Limb (tissue), 2 donors: ENCODE measurements at regions not wholly inside any gene's neighbourhood (a gene's known extent, or its start where the extent isn't known, plus 50 kb on each side); places are given as distances from the start of the nearest gene placed in this dataset.
"Not testable (repeated sequence)": the region's sequence is repeated elsewhere in the genome, so short reads cannot be mapped to it uniquely, and the experiment has no call there.

ENCODE experiments used
- DNase-seq, 2 donors: peaks; one replicate each; pipeline ENCODE4 v3.0.0-alpha.2; 2016; ENCODE audit errors: extremely low spot score in 2 of 2

DNA sequence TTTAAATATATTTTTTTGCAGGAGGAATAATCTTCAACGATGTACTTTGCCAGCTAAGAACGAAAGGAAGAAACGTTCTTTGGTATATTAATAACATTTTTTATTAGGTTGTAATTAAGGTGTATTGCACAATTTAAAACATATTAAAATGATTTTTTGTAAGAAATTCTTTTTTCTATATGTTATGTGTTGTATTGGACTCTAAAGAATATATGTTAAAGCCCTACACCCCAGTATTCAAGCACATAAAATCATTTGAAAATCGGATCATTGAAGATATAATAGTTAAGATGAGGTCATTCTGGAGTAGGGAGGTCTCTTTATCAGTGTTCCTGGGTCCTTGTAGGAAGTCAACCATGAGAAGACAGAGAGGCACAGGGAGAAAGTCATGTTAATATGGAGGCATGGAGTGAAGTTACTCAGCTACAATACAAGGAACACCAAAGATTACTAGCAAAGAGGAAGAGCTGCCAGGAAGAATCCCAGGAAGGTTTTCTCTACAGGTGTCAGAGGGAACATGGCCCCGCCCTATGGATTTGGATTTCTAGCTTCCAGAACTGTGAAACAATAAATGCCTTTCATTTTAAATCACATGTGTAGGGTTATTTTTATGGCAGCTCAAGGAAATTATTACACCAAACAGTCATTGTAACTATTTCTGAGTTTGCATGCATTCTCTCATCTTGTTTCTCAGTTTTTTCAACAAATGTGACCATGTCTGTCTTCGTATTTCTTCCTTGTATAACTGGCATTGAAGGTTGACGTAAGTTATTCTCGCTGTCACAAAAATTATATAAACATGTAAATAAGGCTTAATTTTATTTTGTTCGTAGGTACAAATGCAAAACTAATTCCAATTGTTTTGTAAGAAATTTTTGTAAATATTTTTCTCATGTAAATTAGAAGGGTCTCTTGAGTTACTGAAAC, 75.4 kb upstream of the VPREB1 start:
- DNase-seq = no peak

DNA sequence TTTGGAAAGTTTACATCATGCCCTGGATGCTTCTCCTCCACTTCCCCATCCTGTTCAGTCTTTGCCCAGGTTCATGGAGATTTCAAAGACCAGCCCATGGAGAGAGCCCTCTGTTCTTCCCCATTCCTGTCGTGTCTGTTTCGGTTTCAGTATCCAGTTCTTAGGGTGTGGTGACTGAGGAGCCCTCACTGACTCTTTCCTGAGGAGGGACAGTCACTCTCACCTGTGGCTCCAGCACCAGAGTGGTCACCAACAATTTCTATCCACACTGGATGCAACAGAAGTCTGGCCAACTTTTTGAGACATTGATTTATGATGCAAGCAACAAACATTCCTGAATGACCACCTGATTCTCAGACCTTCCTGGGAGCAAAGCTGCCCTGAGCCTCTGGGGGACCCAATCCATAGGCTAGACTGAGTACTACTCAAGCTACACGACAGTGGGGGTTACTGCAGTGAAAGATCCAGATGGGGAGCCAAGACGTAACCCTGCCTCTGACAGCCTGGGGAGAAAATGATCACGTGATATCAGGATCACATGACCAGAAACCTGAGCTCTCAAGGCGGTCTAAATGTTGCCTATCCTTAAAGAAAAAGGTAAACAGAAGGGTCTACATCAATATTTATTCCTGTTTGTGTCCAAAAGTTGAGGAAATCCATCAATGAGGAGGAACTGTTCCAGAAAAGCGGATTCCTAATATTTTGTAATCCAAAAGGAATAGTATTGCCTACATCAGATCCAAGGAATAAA, 76.2 kb upstream of the VPREB1 start:
- no peak for DNase-seq

DNA sequence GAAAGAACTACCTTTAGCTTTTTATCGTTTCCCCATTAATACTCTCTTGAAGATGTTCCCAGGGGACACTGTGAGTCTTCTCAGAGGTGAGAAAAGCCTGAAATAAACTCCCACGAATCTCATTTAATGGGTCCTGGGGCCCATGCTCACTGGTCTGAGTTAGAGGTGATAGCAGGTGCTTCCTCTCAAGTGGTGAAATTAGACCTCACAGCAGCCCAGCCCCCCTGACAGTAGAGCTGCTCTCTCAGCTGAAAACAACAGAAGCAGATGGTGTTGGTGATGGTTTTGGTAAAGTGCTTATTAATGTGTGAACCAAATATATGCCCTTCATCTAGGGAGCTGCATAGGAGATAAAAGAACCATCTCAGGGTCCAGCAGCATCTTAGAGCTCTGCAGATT, 76.8 kb upstream of the VPREB1 start:
- DNase-seq = no peak

DNA sequence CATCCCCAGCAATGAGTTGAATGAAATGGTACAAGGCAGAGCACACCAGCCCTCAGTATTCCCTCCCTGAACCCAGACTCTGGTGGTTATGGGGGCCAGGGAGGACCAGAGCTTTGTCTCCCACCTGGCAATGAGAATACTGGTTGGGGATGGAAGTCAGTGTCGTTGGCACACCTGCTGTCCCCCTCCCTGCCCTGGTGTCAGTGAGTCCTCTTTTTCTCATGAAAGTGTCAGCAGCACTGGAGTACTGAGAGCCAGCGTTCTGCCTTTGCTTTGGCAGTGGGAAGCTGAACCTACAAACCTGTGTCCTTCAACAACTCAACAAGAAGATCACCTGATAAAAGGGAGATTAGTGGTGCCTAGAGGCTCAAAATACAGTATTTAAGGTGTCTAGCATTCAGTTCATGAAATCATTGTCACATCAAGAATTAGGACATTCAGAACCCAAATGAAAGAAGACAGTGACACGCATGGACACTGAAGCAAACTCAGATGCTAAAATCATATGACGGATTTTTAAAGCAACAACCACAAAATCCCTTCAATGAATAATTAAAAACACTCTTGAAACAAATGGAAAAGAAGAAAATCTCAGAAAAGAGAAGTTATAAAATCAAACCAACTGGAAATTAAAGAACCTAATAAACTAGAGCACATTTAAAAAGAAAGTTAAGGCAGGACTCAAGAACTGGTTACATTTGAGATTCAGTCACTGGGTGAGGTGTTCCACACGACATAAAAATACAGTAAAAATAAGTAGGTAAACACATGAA, 77.5 kb upstream of the VPREB1 start:
- DNase-seq = no peak

DNA sequence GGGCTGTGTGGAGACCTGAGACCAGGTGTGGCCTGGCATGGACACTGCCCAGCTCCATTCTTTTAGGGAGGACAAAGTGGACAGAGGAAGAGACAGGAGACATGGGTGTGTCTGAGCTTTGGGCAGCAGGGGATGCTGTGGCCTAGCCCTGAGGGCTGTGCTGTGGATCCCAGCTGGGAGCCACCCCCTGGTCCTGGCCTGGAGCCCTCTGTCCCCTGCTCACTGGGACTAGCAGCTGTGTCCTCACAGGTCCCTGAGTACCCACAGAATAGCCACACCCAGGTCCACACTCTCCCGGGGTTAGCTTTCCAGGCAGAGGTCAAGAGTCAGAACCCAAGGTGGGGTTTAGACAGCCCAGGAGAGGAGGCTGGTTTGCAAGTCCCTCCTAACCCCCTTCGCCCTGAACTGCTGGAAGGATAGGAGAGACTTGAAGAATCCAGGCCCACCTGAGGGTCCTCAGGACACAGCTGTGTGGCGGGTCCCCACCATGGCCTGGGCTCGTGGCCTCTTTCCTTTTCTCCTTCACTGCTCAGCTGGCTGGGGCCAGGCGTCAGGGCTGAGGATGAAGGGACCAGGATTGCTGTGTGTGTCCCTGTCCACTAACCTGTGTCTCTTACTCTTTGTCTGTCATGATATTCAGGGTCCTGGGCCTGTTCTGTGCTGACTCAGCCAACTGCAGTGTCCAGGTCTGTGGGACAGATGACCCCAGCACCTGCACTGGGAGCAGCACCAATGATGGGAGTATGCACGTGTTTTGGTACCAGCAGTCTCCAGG, 78.5 kb upstream of the VPREB1 start:
- DNase-seq = no peak

- no peak for DNase-seq
Observed at GRCh38 chr22:22164541-22165272, 79.9 kb upstream of the VPREB1 start.

DNA sequence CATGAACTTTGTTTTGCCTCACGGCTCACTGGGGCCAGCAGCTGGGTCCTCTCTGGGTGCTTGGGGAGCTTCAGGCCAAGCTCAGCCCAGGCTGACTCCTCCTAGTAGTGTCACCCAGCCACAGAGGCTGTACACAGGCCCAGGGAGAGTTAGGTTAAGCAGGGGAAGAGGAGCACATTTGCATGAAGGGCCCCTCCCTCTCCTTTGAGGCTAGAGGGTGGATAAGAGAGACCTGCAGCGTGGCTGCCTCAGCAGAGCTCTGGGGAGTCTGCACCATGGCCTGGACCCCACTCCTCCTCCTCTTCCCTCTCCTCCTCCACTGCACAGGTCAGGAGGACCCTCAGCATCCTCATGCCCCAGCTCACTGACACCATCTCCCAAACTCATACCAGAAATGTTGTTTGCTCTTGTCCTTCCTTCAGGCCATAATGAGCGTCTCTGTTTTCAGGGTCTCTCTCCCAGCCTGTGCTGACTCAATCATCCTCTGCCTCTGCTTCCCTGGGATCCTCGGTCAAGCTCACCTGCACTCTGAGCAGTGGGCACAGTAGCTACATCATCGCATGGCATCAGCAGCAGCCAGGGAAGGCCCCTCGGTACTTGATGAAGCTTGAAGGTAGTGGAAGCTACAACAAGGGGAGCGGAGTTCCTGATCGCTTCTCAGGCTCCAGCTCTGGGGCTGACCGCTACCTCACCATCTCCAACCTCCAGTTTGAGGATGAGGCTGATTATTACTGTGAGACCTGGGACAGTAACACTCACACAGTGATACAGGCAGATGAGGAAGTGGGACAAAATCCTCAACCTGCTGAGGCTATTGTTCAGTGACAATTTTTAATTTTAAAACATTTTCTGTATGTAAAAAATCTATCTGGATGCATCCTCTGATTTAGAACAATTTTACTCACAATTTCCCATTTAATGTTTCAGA, 82.4 kb upstream of the VPREB1 start:
- DNase-seq = no peak

DNA sequence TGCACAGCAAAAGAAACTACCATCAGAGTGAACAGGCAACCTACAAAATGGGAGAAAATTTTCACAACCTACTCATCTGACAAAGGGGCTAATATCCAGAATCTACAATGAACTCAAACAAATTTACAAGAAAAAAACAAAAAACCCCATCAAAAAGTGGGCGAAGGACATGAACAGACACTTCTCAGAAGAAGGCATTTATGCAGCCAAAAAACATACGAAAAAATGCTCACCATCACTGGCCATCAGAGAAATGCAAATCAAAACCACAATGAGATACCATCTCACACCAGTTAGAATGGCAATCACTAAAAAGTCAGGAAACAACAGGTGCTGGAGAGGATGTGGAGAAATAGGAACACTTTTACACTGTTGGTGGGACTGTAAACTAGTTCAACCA, 83.8 kb upstream of the VPREB1 start:
- DNase-seq = not testable (repeated sequence)

- DNase-seq = no peak
Observed at GRCh38 chr22:22159384-22159783, 85.2 kb upstream of the VPREB1 start.

DNA sequence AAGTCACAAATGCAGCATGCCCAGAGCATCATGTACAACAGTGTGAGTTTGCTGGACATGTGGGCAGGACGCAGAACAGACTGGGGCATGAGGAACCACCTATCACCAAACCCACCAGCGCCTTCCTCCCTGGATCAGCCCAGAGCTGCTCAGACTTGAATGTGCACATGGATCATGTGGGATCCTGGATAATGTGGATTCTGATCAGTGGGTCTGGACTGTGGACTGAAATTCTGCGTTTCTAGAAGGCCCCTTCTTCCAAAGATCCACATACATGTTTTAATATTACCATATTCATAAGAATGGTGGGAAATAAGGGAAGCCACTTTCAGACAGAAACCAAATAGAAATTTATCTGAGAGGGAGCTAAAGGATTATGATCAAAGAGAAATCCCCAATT, 85.6 kb upstream of the VPREB1 start:
- no peak for DNase-seq

DNA sequence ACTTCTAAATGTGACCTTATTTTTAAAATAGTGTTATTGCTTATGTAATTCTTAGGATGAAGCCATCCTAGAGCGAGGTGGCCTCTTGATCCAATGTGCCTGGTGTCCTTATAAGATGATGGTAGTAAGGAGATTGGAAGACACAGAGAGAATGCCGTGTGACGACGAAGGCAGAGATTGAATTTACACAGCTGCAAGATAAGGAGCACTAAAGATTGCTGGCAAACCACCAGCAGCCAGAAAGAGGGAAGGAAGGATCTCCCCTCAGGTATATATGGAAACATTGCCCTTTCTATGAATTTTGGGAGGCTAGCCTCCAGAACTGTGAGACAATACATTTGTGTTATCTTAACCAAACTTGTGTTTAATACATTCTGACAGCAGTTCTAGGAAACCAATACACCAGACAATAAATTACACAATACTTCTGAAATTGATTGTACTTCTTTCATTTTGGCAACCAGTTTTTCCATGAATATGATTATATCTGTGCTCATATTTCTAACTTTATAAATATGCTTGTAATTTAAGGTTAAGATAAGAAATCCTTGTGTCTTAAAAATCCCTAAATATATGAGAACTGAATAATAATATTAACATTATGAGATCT, 86.3 kb upstream of the VPREB1 start:
- no peak for DNase-seq

DNA sequence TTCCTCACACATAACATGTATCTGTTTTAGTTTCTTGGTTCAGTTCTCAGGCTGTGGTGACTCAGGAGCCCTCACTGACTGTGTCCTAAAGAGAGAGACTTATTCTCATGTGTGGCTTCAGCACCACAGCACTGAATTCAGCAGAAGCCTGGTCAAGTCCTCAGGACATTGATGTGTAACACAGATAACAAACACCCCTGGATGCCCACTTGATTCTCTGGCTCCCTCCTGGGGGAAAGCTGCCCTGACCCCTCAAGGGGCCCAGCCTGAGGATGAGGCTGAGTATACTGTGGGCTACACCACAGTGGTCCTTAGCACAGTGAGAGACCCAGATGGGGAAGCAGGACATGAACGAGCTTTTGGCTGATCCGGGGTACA, 87.2 kb upstream of the VPREB1 start:
- DNase-seq = no peak

- peak in 1 of 2 donors; percentile 33 for DNase-seq
Observed at GRCh38 chr22:22156716-22157347, 87.8 kb upstream of the VPREB1 start.

- DNase-seq = no peak
Observed at GRCh38 chr22:22156348-22156715, 88.3 kb upstream of the VPREB1 start.

DNA sequence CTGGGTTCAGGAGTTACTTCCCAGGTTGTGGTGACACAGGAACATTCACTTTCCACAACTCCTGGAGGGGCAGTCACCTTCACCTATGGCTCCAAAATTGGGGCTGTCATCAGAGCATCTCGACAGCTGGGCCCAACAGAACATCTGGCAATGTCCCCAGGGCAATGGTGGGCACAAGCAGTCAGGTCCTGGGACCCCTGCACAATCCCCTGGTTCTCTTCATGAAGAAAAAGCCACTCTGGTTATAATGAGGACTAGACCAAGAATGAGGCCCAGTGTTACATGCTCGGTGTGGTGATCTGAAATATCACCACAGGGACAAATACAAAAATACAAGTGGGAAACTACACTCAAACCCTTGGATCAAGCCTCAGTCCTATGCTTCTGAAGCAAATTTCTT, 89.0 kb upstream of the VPREB1 start:
- no peak for DNase-seq

DNA sequence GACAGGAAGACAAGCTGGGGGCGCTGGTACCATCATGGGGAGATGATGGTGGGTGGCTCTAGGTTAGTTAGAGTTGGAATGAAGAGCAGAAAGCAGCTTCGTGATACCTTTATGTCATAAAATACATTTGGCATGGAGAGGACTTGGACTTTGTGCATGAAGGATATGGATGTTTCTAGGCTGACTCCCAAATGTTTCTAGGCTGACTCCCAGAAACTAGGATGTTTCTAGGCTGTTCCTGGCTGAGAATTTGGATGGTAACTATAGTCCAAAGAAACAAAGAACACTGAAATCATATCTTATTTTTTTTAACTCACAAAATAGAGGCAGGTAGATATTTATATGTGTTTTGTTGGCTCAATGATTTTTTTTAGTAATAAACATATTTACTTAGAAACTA, 89.4 kb upstream of the VPREB1 start:
- no peak for DNase-seq

- DNase-seq = no peak
Observed at GRCh38 chr22:22154040-22154439, 90.5 kb upstream of the VPREB1 start.

- no peak for DNase-seq
Observed at GRCh38 chr22:22151308-22151707, 93.3 kb upstream of the VPREB1 start.

DNA sequence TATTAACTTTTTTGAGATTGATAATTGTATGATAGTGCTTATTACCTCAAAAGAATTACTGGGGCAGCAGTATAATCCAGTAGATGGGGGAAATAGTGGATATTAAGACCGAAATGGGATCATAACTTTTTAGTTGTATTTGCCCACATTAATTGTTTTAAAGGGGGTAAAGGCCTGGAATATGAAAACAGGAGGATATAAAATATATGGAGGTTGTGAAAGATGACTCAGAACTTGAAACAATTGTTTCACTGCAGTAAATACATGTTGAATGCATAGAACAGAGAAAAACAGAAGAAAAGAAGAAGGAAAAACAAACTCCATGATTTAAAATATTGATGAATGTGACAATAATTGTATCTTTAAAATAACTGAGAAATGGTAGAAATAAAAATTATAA, 94.1 kb upstream of the VPREB1 start:
- no peak for DNase-seq
